Stomach smooth muscle (tissue), 2 donors: ENCODE measurements at regions not wholly inside any gene's neighbourhood (a gene's known extent, or its start where the extent isn't known, plus 50 kb on each side); places are given as distances from the start of the nearest gene placed in this dataset.
A peak's percentile ranks its signal among the peaks of the same experiment; 100 is the strongest.

Experiments
- H3K27ac ChIP-seq: one replicate; pipeline ENCODE4 v1.7.0; 2013; ENCODE audit warnings: mild to moderate bottlenecking, low read length, inconsistent platforms
- H3K27me3 ChIP-seq, 2 donors: one replicate each; pipeline ENCODE4 v1.7.0; 2013; ENCODE audit warnings: low read length in 2 of 2; ENCODE audit not compliant: insufficient read depth in 2 of 2, control insufficient read depth in 1 of 2
- H3K36me3 ChIP-seq, 2 donors: one replicate each; pipeline ENCODE4 v1.7.0; 2013; ENCODE audit warnings: low read length in 2 of 2; ENCODE audit not compliant: control insufficient read depth in 2 of 2, insufficient read depth in 2 of 2
- H3K4me1 ChIP-seq: one replicate; pipeline ENCODE4 v1.7.0; 2013; ENCODE audit warnings: low read length; ENCODE audit not compliant: control insufficient read depth, insufficient read depth
- H3K4me3 ChIP-seq, 2 donors: one replicate each; pipeline ENCODE4 v1.7.0; 2013; ENCODE audit warnings: low read length in 2 of 2
- H3K9ac ChIP-seq, 2 donors: one replicate each; pipeline ENCODE4 v1.7.0; 2013; ENCODE audit warnings: low read length in 2 of 2, mild to moderate bottlenecking in 1 of 2
- H3K9me3 ChIP-seq, 2 donors: one replicate each; pipeline ENCODE4 v1.7.0; 2013; ENCODE audit warnings: low read length in 2 of 2; ENCODE audit not compliant: control insufficient read depth in 2 of 2
- donor health status: healthy.
- donor health status: Pancreatic carcinoma.

- Histone ChIP-seq H3K4me3 (no peak overlapping the region), H3K9me3 (no peaks in the 10 kb centered on the region), H3K27me3 (no peaks in the 10 kb centered on the region), H3K4me1 (no peaks in the 10 kb centered on the region), H3K36me3 (no peaks in the 10 kb centered on the region), H3K9ac (no peak overlapping the region), H3K27ac (no peak overlapping the region)
These were observed 96.3 kb upstream of the RNF152 start for GRCh38 chr18:61989138-61989537.

- Histone ChIP-seq H3K9me3 (no peaks in the 10 kb centered on the region), H3K4me3 (no peak overlapping the region), H3K27me3 (no peaks in the 10 kb centered on the region), H3K27ac (no peak overlapping the region), H3K9ac (no peak overlapping the region), H3K4me1 (no peaks in the 10 kb centered on the region), H3K36me3 (no peaks in the 10 kb centered on the region)
These were observed 95.3 kb upstream of the RNF152 start for GRCh38 chr18:61988100-61988499.

- Histone ChIP-seq H3K9ac (no peak overlapping the region), H3K9me3 (no peaks in the 10 kb centered on the region), H3K27ac (no peak overlapping the region), H3K36me3 (no peaks in the 10 kb centered on the region), H3K27me3 (no peaks in the 10 kb centered on the region), H3K4me1 (no peaks in the 10 kb centered on the region), H3K4me3 (no peak overlapping the region)
These were observed 92.9 kb upstream of the RNF152 start for GRCh38 chr18:61985681-61986080.

GRCh38 chr18:61984349-61984748 is 91.5 kb upstream of the RNF152 start:
- no peak overlapping the region for H3K27ac ChIP-seq
- H3K9ac ChIP-seq = no peak overlapping the region
- no peaks in the 10 kb centered on the region for H3K36me3 ChIP-seq
- H3K9me3 ChIP-seq = no peaks in the 10 kb centered on the region
- no peaks in the 10 kb centered on the region for H3K27me3 ChIP-seq
- no peaks in the 10 kb centered on the region for H3K4me1 ChIP-seq
- no peak overlapping the region for H3K4me3 ChIP-seq

- Histone ChIP-seq H3K4me3 (no peak overlapping the region), H3K9me3 (no peaks in the 10 kb centered on the region), H3K9ac (no peak overlapping the region), H3K27ac (no peak overlapping the region), H3K36me3 (no peaks in the 10 kb centered on the region), H3K27me3 (no peaks in the 10 kb centered on the region), H3K4me1 (no peaks in the 10 kb centered on the region)
These were observed 89.7 kb upstream of the RNF152 start for GRCh38 chr18:61982475-61982874.

- Histone ChIP-seq H3K27me3 (no peaks in the 10 kb centered on the region), H3K4me1 (no peaks in the 10 kb centered on the region), H3K9me3 (no peaks in the 10 kb centered on the region), H3K27ac (no peak overlapping the region), H3K4me3 (no peak overlapping the region), H3K9ac (no peak overlapping the region), H3K36me3 (no peaks in the 10 kb centered on the region)
These were observed 87.5 kb upstream of the RNF152 start for GRCh38 chr18:61980355-61980754.

- H3K27ac ChIP-seq = no peak overlapping the region
- H3K9ac ChIP-seq = no peak overlapping the region
- H3K36me3 ChIP-seq = no peaks in the 10 kb centered on the region
- H3K4me3 ChIP-seq = no peak overlapping the region
- no peaks in the 10 kb centered on the region for H3K9me3 ChIP-seq
- H3K27me3 ChIP-seq = no peaks in the 10 kb centered on the region
- no peaks in the 10 kb centered on the region for H3K4me1 ChIP-seq
These were observed 82.9 kb upstream of the RNF152 start for GRCh38 chr18:61975526-61976326.

- Histone ChIP-seq H3K9me3 (no peaks in the 10 kb centered on the region), H3K27ac (no peak overlapping the region), H3K36me3 (no peaks in the 10 kb centered on the region), H3K4me1 (no peaks in the 10 kb centered on the region), H3K27me3 (no peaks in the 10 kb centered on the region), H3K4me3 (no peak overlapping the region), H3K9ac (no peak overlapping the region)
These were observed 80.7 kb upstream of the RNF152 start for GRCh38 chr18:61973273-61974115.

GRCh38 chr18:61972389-61973264 is 79.8 kb upstream of the RNF152 start:
- H3K27me3 ChIP-seq = no peaks in the 10 kb centered on the region
- no peak overlapping the region for H3K9ac ChIP-seq
- H3K4me3 ChIP-seq = no peak overlapping the region
- no peaks in the 10 kb centered on the region for H3K9me3 ChIP-seq
- H3K27ac ChIP-seq = peak overlapping the region; percentile 18
- no peaks in the 10 kb centered on the region for H3K4me1 ChIP-seq
- no peaks in the 10 kb centered on the region for H3K36me3 ChIP-seq

GRCh38 chr18:61967252-61967891 is 74.6 kb upstream of the RNF152 start:
- Histone ChIP-seq H3K4me1 (no peaks in the 10 kb centered on the region), H3K9me3 (no peaks in the 10 kb centered on the region), H3K36me3 (no peaks in the 10 kb centered on the region), H3K9ac (no peak overlapping the region), H3K4me3 (no peak overlapping the region), H3K27ac (no peak overlapping the region), H3K27me3 (no peaks in the 10 kb centered on the region)
